ENCODE measurements at regions not wholly inside any gene's neighbourhood (a gene's known extent, or its start where the extent isn't known, plus 50 kb on each side); places are given as distances from the start of the nearest gene placed in this dataset.

DNA sequence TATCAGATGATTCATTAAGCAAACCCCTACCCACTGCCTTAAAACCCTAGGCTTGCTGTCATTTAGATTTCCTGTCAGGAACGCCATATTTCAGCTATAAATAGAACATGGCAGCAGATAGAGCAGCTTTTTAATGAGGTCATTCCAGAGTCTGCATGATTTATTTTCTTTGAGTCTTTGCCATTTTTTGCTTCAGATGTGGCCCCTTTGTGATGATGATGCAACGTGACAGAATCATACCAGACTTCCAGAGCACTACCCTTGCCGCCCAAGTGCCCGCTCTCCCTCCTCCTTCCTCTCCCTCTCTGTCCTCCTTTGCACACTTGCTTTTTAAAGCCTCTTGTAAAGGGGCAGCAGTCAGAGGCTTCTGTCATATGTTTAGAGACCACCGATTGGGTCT, 55.5 kb upstream of the TRIM67 start:
- POLR2A ChIA-PET: no interaction called here
- DNase-seq (ENCODE audit: low read depth, low spot score): peak; percentile 74
- Histone ChIP-seq H3K4me2 (ENCODE audit: insufficient read depth, low read length) (peak overlapping the region; percentile 13), H3K9ac (replicated peaks; ENCODE audit: extremely low read depth, insufficient read depth, low read length) (no peak overlapping the region), H3K9me1 (replicated peaks; ENCODE audit: control insufficient read depth, extremely low read depth, insufficient read depth, low read length) (no peaks in the 10 kb centered on the region), H3K4me1 (ENCODE audit: control insufficient read depth, extremely low read depth, insufficient read depth, low read length) (peaks cover 12% of the 10 kb centered on the region), H2AFZ (ENCODE audit: low read depth, low read length) (no peak overlapping the region), H3K27me3 (ENCODE audit: control insufficient read depth in 2 of 2, insufficient read depth in 2 of 2, low read length in 2 of 2) (peaks cover 5 to 6% of the 10 kb centered on the region in 2 experiments), H3K9me3 (replicated peaks; ENCODE audit: control insufficient read depth, insufficient read depth, low read length) (no peaks in the 10 kb centered on the region), H4K20me1 (replicated peaks; ENCODE audit: control insufficient read depth, extremely low read depth, insufficient read depth, low read length) (no peaks in the 10 kb centered on the region), H3K27ac (ENCODE audit: insufficient read depth, low read depth, low read length) (no peak overlapping the region), H3K4me3 (replicated peaks in 1 of 3; ENCODE audit: insufficient read depth in 1 of 3, low read depth in 1 of 3, low read length in 3 of 3) (no peak overlapping the region), H3K79me2 (ENCODE audit: control insufficient read depth, insufficient read depth, low read length) (no peaks in the 10 kb centered on the region), H3K36me3 (ENCODE audit: control insufficient read depth in 2 of 2, extremely low read depth in 1 of 2, insufficient read depth in 2 of 2, low read length in 2 of 2) (no peaks in the 10 kb centered on the region)
- dilution Hi-C loops (cut with MboI; ENCODE audit: extremely low pct_ligation_motif_present, low sequenced_read_pairs): no loop called here
- intact Hi-C loops (cut with micrococcal nuclease): loop anchor here (1.0 to 5.0 kb wide), 7 partner anchors 33 to 257 kb away; partner anchors contain the start of genes ARV1, TRIM67 and TTC13
- TF ChIP-seq, protein P1, sequence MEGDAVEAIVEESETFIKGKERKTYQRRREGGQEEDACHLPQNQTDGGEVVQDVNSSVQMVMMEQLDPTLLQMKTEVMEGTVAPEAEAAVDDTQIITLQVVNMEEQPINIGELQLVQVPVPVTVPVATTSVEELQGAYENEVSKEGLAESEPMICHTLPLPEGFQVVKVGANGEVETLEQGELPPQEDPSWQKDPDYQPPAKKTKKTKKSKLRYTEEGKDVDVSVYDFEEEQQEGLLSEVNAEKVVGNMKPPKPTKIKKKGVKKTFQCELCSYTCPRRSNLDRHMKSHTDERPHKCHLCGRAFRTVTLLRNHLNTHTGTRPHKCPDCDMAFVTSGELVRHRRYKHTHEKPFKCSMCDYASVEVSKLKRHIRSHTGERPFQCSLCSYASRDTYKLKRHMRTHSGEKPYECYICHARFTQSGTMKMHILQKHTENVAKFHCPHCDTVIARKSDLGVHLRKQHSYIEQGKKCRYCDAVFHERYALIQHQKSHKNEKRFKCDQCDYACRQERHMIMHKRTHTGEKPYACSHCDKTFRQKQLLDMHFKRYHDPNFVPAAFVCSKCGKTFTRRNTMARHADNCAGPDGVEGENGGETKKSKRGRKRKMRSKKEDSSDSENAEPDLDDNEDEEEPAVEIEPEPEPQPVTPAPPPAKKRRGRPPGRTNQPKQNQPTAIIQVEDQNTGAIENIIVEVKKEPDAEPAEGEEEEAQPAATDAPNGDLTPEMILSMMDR (IDR thresholded peaks at IDR 0.05; ENCODE audit: extremely low read depth in 1 of 2, insufficient read depth in 1 of 2, low read depth in 1 of 2, low read length in 2 of 2): no peak
- TF ChIP-seq JUN (IDR thresholded peaks at IDR 0.05; ENCODE audit: borderline replicate concordance, insufficient read depth, insufficient read length, low read depth) (peak; percentile 81), GATA2 (IDR thresholded peaks at IDR 0.05; ENCODE audit: insufficient read depth, insufficient read length, low read depth, low read length) (no peak), FOS (IDR thresholded peaks at IDR 0.05; ENCODE audit: borderline replicate concordance, insufficient read depth, low read length) (peak; percentile 47)
- CTCF ChIA-PET: interaction anchor here (0.6 to 2.0 kb wide), 4 partner anchors 14 to 105 kb away, joined by 3 to 8 read pairs (median 4); no protein-coding TSS in a partner anchor
- no TSS peak for BruUV-seq (replicated peaks)
- FAIRE-seq: peak; percentile 92

DNA sequence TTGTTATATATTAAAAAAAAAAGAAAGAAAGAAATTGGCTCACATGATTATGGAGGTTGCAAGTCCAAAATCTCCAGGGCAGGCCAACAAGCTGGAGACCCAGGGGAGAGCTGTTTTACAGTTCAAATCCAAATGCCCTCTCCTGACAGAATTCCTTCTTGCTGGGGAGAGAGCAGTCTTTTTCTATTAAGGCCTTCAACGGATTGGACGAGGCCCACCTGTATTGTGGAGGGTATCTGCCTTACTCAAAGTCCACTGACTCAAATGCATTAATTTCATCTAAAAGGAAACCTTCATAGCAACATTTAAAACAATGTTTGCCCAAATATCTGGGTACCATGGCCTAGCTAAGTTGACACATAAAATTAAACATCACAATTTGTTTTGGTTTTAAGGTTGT, 56.9 kb upstream of the TRIM67 start:
- no peak overlapping the region for H3K9ac ChIP-seq (replicated peaks; ENCODE audit: extremely low read depth, insufficient read depth, low read length)
- no peaks in the 10 kb centered on the region for H3K36me3 ChIP-seq (ENCODE audit: control insufficient read depth in 2 of 2, extremely low read depth in 1 of 2, insufficient read depth in 2 of 2, low read length in 2 of 2)
- FAIRE-seq (no peak), DNase-seq (ENCODE audit: low read depth, low spot score) (no peak)
- H3K4me2 ChIP-seq (ENCODE audit: insufficient read depth, low read length): no peak overlapping the region
- H3K27me3 ChIP-seq (ENCODE audit: control insufficient read depth in 2 of 2, insufficient read depth in 2 of 2, low read length in 2 of 2): peaks cover 2 to 4% of the 10 kb centered on the region in 2 experiments
- peaks cover 12% of the 10 kb centered on the region for H3K4me1 ChIP-seq (ENCODE audit: control insufficient read depth, extremely low read depth, insufficient read depth, low read length)
- no peak for TF ChIP-seq POLR2AphosphoS5 (IDR thresholded peaks at IDR 0.05; ENCODE audit: insufficient read depth, low read depth, low read length)
- no peak for TF ChIP-seq POLR2A (IDR thresholded peaks at IDR 0.05; ENCODE audit: low read depth, low read length)
- no peak for TF ChIP-seq GATA2 (IDR thresholded peaks at IDR 0.05; ENCODE audit: insufficient read depth, insufficient read length, low read depth, low read length)
- TF ChIP-seq, protein P2, sequence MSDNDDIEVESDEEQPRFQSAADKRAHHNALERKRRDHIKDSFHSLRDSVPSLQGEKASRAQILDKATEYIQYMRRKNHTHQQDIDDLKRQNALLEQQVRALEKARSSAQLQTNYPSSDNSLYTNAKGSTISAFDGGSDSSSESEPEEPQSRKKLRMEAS (IDR thresholded peaks at IDR 0.05; ENCODE audit: insufficient read depth, insufficient read length): no peak
- no peak for TF ChIP-seq JUN (IDR thresholded peaks at IDR 0.05; ENCODE audit: borderline replicate concordance, insufficient read depth, insufficient read length, low read depth)
- no peak for TF ChIP-seq MYC (IDR thresholded peaks at IDR 0.05; ENCODE audit: low read depth, low read length)
- TF ChIP-seq, protein P1 (IDR thresholded peaks at IDR 0.05; ENCODE audit: extremely low read depth in 1 of 2, insufficient read depth in 1 of 2, low read depth in 1 of 2, low read length in 2 of 2): no peak
- TF ChIP-seq EZH2 (IDR thresholded peaks at IDR 0.05; ENCODE audit: borderline replicate concordance, low read depth, low read length, severe bottlenecking): no peak
- no peak for TF ChIP-seq FOS (IDR thresholded peaks at IDR 0.05; ENCODE audit: borderline replicate concordance, insufficient read depth, low read length)
- ChIA-PET POLR2A (no interaction called here), CTCF (interaction anchor here (0.7 kb wide), 1 partner anchor 14 kb away, joined by 3 read pairs; no protein-coding TSS in a partner anchor)
- no TSS peak for BruUV-seq (replicated peaks)
- dilution Hi-C loops (cut with MboI; ENCODE audit: extremely low pct_ligation_motif_present, low sequenced_read_pairs): no loop called here
- no peak overlapping the region for H3K27ac ChIP-seq (ENCODE audit: insufficient read depth, low read depth, low read length)
- no peaks in the 10 kb centered on the region for H3K9me1 ChIP-seq (replicated peaks; ENCODE audit: control insufficient read depth, extremely low read depth, insufficient read depth, low read length)
- no peak overlapping the region for H2AFZ ChIP-seq (ENCODE audit: low read depth, low read length)
- no peak overlapping the region for H3K4me3 ChIP-seq (replicated peaks in 1 of 3; ENCODE audit: insufficient read depth in 1 of 3, low read depth in 1 of 3, low read length in 3 of 3)
- intact Hi-C loops (cut with micrococcal nuclease): loop anchor here (5.0 kb wide), 1 partner anchor 78 kb away; no protein-coding TSS in a partner anchor
- H3K9me3 ChIP-seq (replicated peaks; ENCODE audit: control insufficient read depth, insufficient read depth, low read length): no peaks in the 10 kb centered on the region
- H4K20me1 ChIP-seq (replicated peaks; ENCODE audit: control insufficient read depth, extremely low read depth, insufficient read depth, low read length): no peaks in the 10 kb centered on the region
- no peaks in the 10 kb centered on the region for H3K79me2 ChIP-seq (ENCODE audit: control insufficient read depth, insufficient read depth, low read length)

All from endothelial cell of umbilical vein (primary cell).